Erythroblast (primary cell): ENCODE measurements at regions not wholly inside any gene's neighbourhood (a gene's known extent, or its start where the extent isn't known, plus 50 kb on each side); places are given as distances from the start of the nearest gene placed in this dataset.

ENCODE experiments used
- GATA1 ChIP-seq: IDR thresholded peaks from 2 replicates; pipeline ENCODE4 v1.6.1; 2011; ENCODE audit warnings: low read depth, mild to moderate bottlenecking, control low read depth, low read length, moderate library complexity
- POLR2A ChIP-seq: IDR thresholded peaks from 2 replicates; pipeline ENCODE4 v1.6.1; 2011; ENCODE audit warnings: mild to moderate bottlenecking, low read length

DNA sequence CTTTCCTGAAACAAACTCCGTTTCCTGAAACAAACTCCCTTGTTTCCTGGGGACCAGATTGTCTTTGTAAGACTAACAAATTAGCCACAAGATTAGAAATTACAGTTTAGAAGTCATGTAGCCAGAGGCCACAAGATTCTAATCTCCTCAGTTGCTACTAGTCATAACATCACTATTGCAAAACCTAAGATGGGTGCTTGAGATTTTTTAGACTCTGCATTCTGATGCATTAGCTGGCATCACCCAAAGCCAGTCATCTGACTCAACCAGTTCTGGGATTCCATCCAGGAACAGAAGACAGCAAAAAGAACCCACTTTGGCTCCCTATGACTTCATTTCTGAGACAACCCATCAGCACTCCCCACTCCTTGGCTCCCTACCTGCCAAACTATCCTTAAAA lies 367.9 kb upstream of the MBL2 start:
- TF ChIP-seq POLR2A = no peak
- TF ChIP-seq GATA1 = no peak
